ENCODE measurements at regions not wholly inside any gene's neighbourhood (a gene's known extent, or its start where the extent isn't known, plus 50 kb on each side); places are given as distances from the start of the nearest gene placed in this dataset.
"Not testable (repeated sequence)": the region's sequence is repeated elsewhere in the genome, so short reads cannot be mapped to it uniquely, and the experiment has no call there.

GRCh38 chr2:109669731-109670130, 55.6 kb downstream of the SOWAHC start:
- 94% methylated on average over 11 of the region's 11 CpGs for WGBS
- Histone ChIP-seq H3K27ac (ENCODE audit: low read depth) (no peak overlapping the region), H3K4me3 (ENCODE audit: low read depth, low read length) (no peak overlapping the region), H3K36me3 (ENCODE audit: insufficient read depth) (no peaks in the 10 kb centered on the region), H3K4me1 (ENCODE audit: insufficient read depth) (no peaks in the 10 kb centered on the region)
- DNase-seq (ENCODE audit: extremely low spot score), result no peak

- DNase-seq (ENCODE audit: extremely low spot score), result no peak
- 93% methylated on average over 8 of the region's 8 CpGs for WGBS
- Histone ChIP-seq H3K36me3 (ENCODE audit: insufficient read depth) (no peaks in the 10 kb centered on the region), H3K27ac (ENCODE audit: low read depth) (no peak overlapping the region), H3K4me3 (ENCODE audit: low read depth, low read length) (no peak overlapping the region), H3K4me1 (ENCODE audit: insufficient read depth) (no peaks in the 10 kb centered on the region)
These were observed 56.6 kb downstream of the SOWAHC start for GRCh38 chr2:109670556-109671411.

DNA sequence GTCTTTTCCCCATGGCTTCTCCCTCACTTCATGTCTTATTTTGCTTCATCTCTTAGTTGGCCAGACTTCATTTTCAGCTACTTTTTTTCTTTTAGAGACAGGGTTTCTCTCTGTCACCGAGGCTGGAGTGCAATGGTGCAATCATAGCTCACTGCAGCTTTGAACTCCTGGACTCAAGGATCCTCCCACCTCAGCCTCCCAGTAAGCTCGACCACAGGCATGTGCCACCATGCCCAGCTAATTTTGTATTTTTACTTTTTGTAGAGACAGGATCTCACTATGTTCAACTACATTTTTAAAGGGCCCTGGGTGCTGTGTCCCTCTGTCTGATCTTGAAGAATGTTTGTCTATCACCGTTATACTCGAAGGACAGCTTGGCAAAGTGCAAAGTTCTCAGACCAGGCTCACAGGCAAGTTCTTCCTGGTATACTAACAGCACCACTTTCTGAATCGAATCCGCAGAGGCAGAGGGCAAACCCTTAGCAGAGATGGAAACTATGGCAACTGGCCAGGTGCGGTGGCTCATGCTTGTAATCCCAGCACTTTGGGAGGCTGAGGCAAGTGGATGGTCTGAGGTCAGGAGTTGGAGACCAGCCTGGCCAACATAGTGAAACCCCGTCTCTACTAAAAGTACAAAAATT, 60.9 kb downstream of the SOWAHC start:
- Histone ChIP-seq H3K36me3 (ENCODE audit: insufficient read depth) (no peaks in the 10 kb centered on the region), H3K4me1 (ENCODE audit: insufficient read depth) (no peaks in the 10 kb centered on the region), H3K4me3 (ENCODE audit: low read depth, low read length) (no peak overlapping the region), H3K27ac (ENCODE audit: low read depth) (no peak overlapping the region)
- WGBS, result 73% methylated on average over 8 of the region's 8 CpGs
- DNase-seq (ENCODE audit: extremely low spot score), result no peak

GRCh38 chr2:109675666-109676345, 61.6 kb downstream of the SOWAHC start:
- no peak overlapping the region for H3K27ac ChIP-seq (ENCODE audit: low read depth)
- no peak for DNase-seq (ENCODE audit: extremely low spot score)
- 83% methylated on average over 17 of the region's 17 CpGs for WGBS
- H3K36me3 ChIP-seq (ENCODE audit: insufficient read depth), result no peaks in the 10 kb centered on the region
- no peak overlapping the region for H3K4me3 ChIP-seq (ENCODE audit: low read depth, low read length)
- no peaks in the 10 kb centered on the region for H3K4me1 ChIP-seq (ENCODE audit: insufficient read depth)

DNA sequence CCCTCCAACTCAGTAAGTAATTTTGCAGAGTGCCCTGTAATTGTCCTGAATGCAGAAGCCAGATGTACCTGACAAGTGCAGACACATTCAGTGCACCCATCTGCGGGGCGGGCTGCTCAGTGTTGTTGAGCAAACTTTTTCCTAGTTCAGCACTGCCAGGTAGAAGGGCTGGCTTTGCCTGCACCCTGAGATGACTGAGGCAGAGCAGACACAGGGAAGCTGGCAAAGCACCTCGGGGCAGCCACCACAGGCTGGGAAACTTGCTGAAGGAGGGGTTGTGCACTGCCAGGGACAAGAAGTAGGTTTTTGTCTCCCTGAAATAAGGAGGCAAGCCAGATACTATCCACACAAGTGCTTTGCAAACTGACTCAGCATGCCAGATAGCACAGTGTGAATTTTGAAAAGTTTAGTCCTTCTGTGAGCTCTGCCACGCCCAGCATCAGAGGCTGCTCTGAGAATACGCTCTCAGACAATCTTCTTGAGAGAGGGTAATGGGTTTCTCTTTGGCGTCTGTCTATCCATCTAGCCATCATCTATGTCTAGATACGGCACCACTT, 62.3 kb downstream of the SOWAHC start:
- Histone ChIP-seq H3K36me3 (ENCODE audit: insufficient read depth) (no peaks in the 10 kb centered on the region), H3K4me3 (ENCODE audit: low read depth, low read length) (no peak overlapping the region), H3K4me1 (ENCODE audit: insufficient read depth) (no peaks in the 10 kb centered on the region), H3K27ac (ENCODE audit: low read depth) (no peak overlapping the region)
- 78% methylated on average over 7 of the region's 7 CpGs for WGBS
- no peak for DNase-seq (ENCODE audit: extremely low spot score)

DNA sequence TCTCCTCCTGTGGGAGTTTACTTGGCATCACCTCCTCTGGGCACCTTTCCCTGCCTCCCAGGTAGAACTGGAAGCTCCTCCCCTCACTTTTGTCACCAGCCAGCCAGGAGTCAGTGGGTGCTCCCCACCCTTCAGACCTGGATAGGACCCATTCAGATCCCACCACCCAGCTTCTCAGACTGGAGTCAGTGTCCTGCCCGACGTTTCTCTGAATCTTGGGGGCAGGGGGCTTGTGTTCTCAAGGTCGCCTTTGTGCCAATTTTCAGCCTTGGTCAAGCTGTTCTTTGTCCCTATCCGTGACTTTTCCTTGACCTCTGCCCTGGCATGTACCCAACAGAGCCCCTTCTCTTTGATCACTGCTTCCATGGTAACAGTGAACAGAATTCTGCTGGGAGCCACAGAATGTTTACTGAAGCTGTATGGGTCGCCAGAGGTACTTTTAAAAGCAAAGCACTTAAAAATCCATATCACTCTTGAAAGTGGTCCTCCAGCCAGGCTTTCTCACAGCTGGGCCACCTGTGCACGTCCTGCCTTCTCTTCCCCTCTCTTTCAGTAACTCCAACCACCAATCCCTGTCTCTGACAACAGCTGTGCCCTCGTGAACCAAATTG, 63.1 kb downstream of the SOWAHC start:
- 74% methylated on average over 7 of the region's 7 CpGs for WGBS
- H3K27ac ChIP-seq (ENCODE audit: low read depth); H3K4me1 ChIP-seq (ENCODE audit: insufficient read depth); H3K4me3 ChIP-seq (ENCODE audit: low read depth, low read length); H3K36me3 ChIP-seq (ENCODE audit: insufficient read depth); DNase-seq (ENCODE audit: extremely low spot score): not testable (repeated sequence)

GRCh38 chr2:109677835-109678580, 63.8 kb downstream of the SOWAHC start:
- no peak for DNase-seq (ENCODE audit: extremely low spot score)
- no peaks in the 10 kb centered on the region for H3K36me3 ChIP-seq (ENCODE audit: insufficient read depth)
- WGBS, result 88% methylated on average over 12 of the region's 12 CpGs
- H3K4me3 ChIP-seq (ENCODE audit: low read depth, low read length), result no peak overlapping the region
- H3K27ac ChIP-seq (ENCODE audit: low read depth), result no peak overlapping the region
- H3K4me1 ChIP-seq (ENCODE audit: insufficient read depth), result no peaks in the 10 kb centered on the region

DNA sequence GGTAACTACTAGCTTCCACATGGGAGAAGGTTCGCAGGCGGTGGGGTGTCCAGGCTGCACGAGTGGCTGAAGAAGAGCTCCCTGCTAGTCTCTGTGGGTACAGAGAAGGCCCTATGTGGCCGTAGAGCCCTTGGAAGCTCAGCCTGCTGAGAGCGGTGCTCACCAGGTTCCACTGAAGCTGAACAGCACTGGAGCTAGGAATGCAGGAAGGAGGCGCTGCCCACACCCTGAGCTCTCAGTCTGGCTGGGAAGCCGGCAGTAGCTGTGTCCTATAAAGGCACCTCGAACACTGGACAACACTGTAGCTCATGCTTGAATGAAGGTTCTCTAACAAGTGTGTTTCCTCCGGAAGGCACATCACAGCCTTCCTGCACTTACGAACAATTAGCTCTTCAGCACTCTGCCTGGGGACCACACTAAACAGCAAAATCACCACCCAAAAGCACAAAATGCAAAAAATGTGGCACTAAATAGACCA, 64.6 kb downstream of the SOWAHC start:
- H3K36me3 ChIP-seq (ENCODE audit: insufficient read depth); H3K4me1 ChIP-seq (ENCODE audit: insufficient read depth); H3K27ac ChIP-seq (ENCODE audit: low read depth); H3K4me3 ChIP-seq (ENCODE audit: low read depth, low read length); DNase-seq (ENCODE audit: extremely low spot score): not testable (repeated sequence)
- 84% methylated on average over 10 of the region's 10 CpGs for WGBS

DNA sequence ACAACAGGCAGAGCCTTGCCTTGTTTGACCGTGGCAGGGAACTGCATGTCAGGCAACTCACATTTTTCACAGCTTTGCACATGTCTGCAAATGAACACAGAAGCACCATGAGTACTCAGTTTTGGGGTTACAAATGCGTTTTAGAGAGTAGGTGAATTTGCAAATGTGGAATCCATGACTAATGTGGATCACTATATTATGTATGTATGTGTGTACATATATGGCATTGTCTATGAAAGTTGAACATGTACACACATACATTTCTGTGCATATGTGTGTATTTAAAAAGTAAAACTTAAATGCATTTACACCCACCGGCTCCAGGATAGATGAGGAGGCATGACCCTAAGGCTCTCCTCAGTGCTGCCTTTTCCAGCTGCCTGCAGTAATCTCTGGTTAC, 65.1 kb downstream of the SOWAHC start:
- DNase-seq (ENCODE audit: extremely low spot score), result no peak
- Histone ChIP-seq H3K4me1 (ENCODE audit: insufficient read depth) (no peaks in the 10 kb centered on the region), H3K4me3 (ENCODE audit: low read depth, low read length) (no peak overlapping the region), H3K36me3 (ENCODE audit: insufficient read depth) (no peaks in the 10 kb centered on the region), H3K27ac (ENCODE audit: low read depth) (no peak overlapping the region)
- WGBS, result 87% methylated on average over 3 of the region's 3 CpGs

DNA sequence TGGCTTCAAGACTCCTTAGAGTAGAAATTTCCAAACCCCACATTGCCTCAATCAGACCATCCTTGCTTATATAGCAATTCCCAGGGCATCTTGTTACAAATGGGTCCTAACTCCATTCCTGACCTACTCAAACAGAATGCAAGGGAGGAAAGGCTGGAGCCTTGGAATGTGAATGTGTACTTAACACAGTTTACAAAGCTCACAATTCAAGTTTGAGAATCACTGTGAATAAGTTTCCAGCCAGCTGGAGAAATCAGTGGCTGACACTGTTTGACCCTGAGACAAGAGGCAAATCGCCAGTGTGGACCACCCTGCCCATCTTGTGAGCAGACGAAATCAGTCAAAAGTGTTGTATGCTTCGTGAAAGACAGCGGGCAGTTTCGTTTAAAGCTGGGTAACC, 65.5 kb downstream of the SOWAHC start:
- Histone ChIP-seq H3K4me3 (ENCODE audit: low read depth, low read length) (no peak overlapping the region), H3K27ac (ENCODE audit: low read depth) (no peak overlapping the region), H3K4me1 (ENCODE audit: insufficient read depth) (no peaks in the 10 kb centered on the region), H3K36me3 (ENCODE audit: insufficient read depth) (no peaks in the 10 kb centered on the region)
- DNase-seq (ENCODE audit: extremely low spot score), result no peak
- WGBS, result 80% methylated on average over 5 of the region's 5 CpGs

DNA sequence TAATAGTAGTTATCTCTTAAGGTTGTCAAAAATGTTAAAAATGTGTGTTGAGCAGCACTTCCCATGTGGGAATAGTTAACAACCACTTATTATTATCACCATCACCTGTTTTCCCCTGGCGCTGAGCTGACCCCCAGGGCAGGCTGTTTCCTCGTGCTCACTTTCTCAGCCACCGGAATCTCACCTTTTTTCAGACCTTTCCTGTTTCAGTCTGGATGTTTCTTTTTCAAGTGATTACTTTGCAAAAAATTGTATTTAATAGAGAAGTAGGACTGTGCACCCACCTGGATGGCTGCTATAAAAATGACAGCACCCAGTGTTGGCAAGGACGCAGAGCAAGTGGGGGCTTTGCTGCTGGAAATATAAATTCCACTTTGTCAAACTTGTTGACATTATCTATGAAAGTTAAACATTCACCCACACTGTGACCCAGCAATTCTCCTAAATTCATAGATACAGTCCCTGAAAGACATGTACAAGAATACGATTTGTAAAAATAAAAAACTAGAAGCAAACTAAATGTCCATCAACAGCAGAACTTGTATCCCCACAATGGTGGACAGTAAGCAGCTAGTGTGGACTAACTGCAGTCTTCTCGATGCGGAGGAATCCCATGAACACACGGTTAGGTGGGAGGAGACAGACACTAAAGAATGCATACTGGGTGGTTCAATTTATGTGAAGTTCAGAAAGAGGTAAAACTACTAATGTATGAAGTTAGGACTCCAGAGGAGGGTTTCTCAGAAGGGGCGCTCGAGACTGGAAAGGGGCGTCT, 66.5 kb downstream of the SOWAHC start:
- DNase-seq (ENCODE audit: extremely low spot score), result no peak
- 76% methylated on average over 11 of the region's 11 CpGs for WGBS
- no peaks in the 10 kb centered on the region for H3K4me1 ChIP-seq (ENCODE audit: insufficient read depth)

GRCh38 chr2:109681633-109682380, 67.6 kb downstream of the SOWAHC start:
- Histone ChIP-seq H3K36me3 (ENCODE audit: insufficient read depth) (no peaks in the 10 kb centered on the region), H3K27ac (ENCODE audit: low read depth) (no peak overlapping the region), H3K4me1 (ENCODE audit: insufficient read depth) (no peaks in the 10 kb centered on the region), H3K4me3 (ENCODE audit: low read depth, low read length) (no peak overlapping the region)
- DNase-seq (ENCODE audit: extremely low spot score), result no peak
- WGBS, result 73% methylated on average over 5 of the region's 5 CpGs

More for the DNA sequence above, 66.5 kb downstream of the SOWAHC start:
- Histone ChIP-seq H3K4me3 (ENCODE audit: low read depth, low read length) (no peak overlapping the region), H3K27ac (ENCODE audit: low read depth) (no peak overlapping the region), H3K36me3 (ENCODE audit: insufficient read depth) (no peaks in the 10 kb centered on the region)

Measured in urinary bladder (tissue), 3 donors.